ENCODE measurements at regions not wholly inside any gene's neighbourhood (a gene's known extent, or its start where the extent isn't known, plus 50 kb on each side); places are given as distances from the start of the nearest gene placed in this dataset.

GRCh38 chr4:159497936-159498335, 395.1 kb downstream of the RAPGEF2 start:
- POLR2A ChIA-PET (ENCODE audit: partially characterized antibody), result no interaction called here
- no peak for FAIRE-seq
- H3K23ac ChIP-seq (ENCODE audit: insufficient read length), result no peak overlapping the region
- H2BK5ac ChIP-seq (ENCODE audit: low read depth, low read length), result no peak overlapping the region
- no peaks in the 10 kb centered on the region for H4K20me1 ChIP-seq (replicated peaks in 1 of 2; ENCODE audit: control insufficient read depth in 1 of 2, insufficient read depth in 2 of 2, low read length in 2 of 2)
- H4K8ac ChIP-seq (ENCODE audit: extremely low read depth, insufficient read depth, low read length), result no peak overlapping the region
- no peak overlapping the region for H2BK12ac ChIP-seq (ENCODE audit: low read depth, low read length)
- no peak overlapping the region for H3K27ac ChIP-seq (ENCODE audit: low read depth, low read length)
- peaks cover 2% of the 10 kb centered on the region in 4 experiments; a peak in 5 of 7 replicates for H3K4me1 ChIP-seq (replicated peaks in 1 of 4; ENCODE audit: control insufficient read depth in 3 of 4, insufficient read depth in 4 of 4, low read length in 3 of 4)
- no peak overlapping the region for H3K4ac ChIP-seq (replicated peaks; ENCODE audit: insufficient read length, low read depth, low read length)
- no peak overlapping the region for H4K91ac ChIP-seq (replicated peaks; ENCODE audit: insufficient read length, low read length)
- no peak overlapping the region for H2BK120ac ChIP-seq (replicated peaks; ENCODE audit: low read depth, low read length)
- H2AK5ac ChIP-seq (ENCODE audit: low read depth, low read length), result no peak overlapping the region
- no peaks in the 10 kb centered on the region for H3K23me2 ChIP-seq (ENCODE audit: low read depth, low read length)
- H2BK15ac ChIP-seq (ENCODE audit: low read length), result no peak overlapping the region
- no peak overlapping the region for H4K5ac ChIP-seq (ENCODE audit: insufficient read length, low read depth, low read length)
- TF ChIP-seq GTF2F1 (IDR thresholded peaks at IDR 0.05; ENCODE audit: borderline replicate concordance, low read depth, low read length) (no peak), TEAD4 (IDR thresholded peaks at IDR 0.05; ENCODE audit: low read depth, low read length) (no peak), BACH1 (IDR thresholded peaks at IDR 0.05; ENCODE audit: low read length) (no peak), SUZ12 (IDR thresholded peaks at IDR 0.05; ENCODE audit: low read length) (no peak), BCL11A (IDR thresholded peaks at IDR 0.05; ENCODE audit: low read depth in 2 of 2, low read length in 2 of 2) (no peak), YY1 (IDR thresholded peaks at IDR 0.05; ENCODE audit: low read depth, low read length) (no peak)
- no peak overlapping the region for H3K9ac ChIP-seq (replicated peaks in 1 of 4; ENCODE audit: extremely low read depth in 1 of 4, low read depth in 3 of 4, low read length in 3 of 4)
- H2AFZ ChIP-seq (ENCODE audit: low read length), result no peak overlapping the region
- no peak for DNase-seq (ENCODE audit: low read depth in 1 of 2, low spot score in 2 of 2)
- whole genome bisulfite sequencing, 2 experiments (ENCODE audit: extremely low coverage in 1 of 2, insufficient coverage in 1 of 2, insufficient read length in 1 of 2, insufficient replicate concordance in 2 of 2, low coverage in 1 of 2, low lambda C conversion rate in 2 of 2, missing lambda C conversion rate in 1 of 2), result 84% methylated on average over 2 of the region's 2 CpGs; no CpG with 5 or more reads in 1 of the 2 experiments
- no peak overlapping the region for H2BK20ac ChIP-seq (ENCODE audit: low read length)
- H3K18ac ChIP-seq (ENCODE audit: extremely low read depth, low read length), result no peak overlapping the region
- H3K14ac ChIP-seq (ENCODE audit: insufficient read length), result no peak overlapping the region
- H3K79me2 ChIP-seq (ENCODE audit: control insufficient read depth in 1 of 2, insufficient read depth in 2 of 2, low read length in 2 of 2), result no peaks in the 10 kb centered on the region
- no peak overlapping the region for H3K4me3 ChIP-seq (ENCODE audit: extremely low read depth in 1 of 4, insufficient read depth in 2 of 4, low read depth in 3 of 4, low read length in 4 of 4)
- CTCF ChIA-PET (ENCODE audit: partially characterized antibody), result no interaction called here
- H3K4me2 ChIP-seq (ENCODE audit: insufficient read depth in 1 of 2, low read depth in 2 of 2, low read length in 2 of 2), result no peak overlapping the region
- no peaks in the 10 kb centered on the region for H3K79me1 ChIP-seq (ENCODE audit: low read depth, low read length)
- no peaks in the 10 kb centered on the region for H3K27me3 ChIP-seq (replicated peaks in 1 of 4; ENCODE audit: control insufficient read depth in 3 of 4, extremely low read depth in 1 of 4, insufficient read depth in 3 of 4, low read length in 3 of 4)
- no peak overlapping the region for H3K56ac ChIP-seq (replicated peaks; ENCODE audit: insufficient read length, low read depth, low read length)
- peaks cover 6 to 7% of the 10 kb centered on the region in 2 experiments; a peak in 2 of 4 replicates for H3K9me3 ChIP-seq (ENCODE audit: insufficient read depth in 2 of 2, low read depth in 1 of 2, low read length in 1 of 2)
- no peaks in the 10 kb centered on the region for H3K36me3 ChIP-seq (ENCODE audit: control insufficient read depth in 2 of 4, insufficient read depth in 4 of 4, low read length in 3 of 4)

Data from H1 (cell line).